ENCODE measurements at regions not wholly inside any gene's neighbourhood (a gene's known extent, or its start where the extent isn't known, plus 50 kb on each side); places are given as distances from the start of the nearest gene placed in this dataset.

DNA sequence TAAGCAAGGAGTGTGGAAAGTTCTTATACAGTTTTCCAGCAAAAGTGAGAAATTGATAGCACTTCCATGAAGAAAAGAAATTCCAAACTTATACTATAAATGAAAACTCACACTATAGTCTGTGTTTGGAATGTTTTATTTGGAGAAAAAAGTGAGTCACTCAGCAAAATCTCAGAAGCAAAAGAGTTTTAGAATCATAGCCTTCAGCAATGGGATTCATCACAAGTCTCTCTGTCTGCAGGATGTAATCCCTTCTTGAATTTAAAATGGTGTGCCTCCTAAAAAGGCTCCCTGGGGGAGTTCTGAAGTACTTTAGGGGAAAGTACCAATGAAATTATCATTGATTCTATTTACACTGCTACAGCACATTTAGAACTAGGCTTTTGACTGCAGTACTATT, 756.4 kb downstream of the XPNPEP1 start:
- Histone ChIP-seq H3K4me3 (no peak overlapping the region), H3K27ac (peak overlapping the region; percentile 73; the same call in 1 of the 2 replicates), H3K9ac (ENCODE audit: insufficient read length) (no peak overlapping the region), H3K9me3 (ENCODE audit: low read depth, low read length) (no peaks in the 10 kb centered on the region), H3K36me3 (ENCODE audit: insufficient read depth, low read length) (peaks cover 9% of the 10 kb centered on the region; the same call in 1 of the 2 replicates)
- DNase-seq (ENCODE audit: low read depth, low spot score), result peak; percentile 55
- TF ChIP-seq FOXP2 (optimal IDR thresholded peaks at IDR 0.05; ENCODE audit: control extremely low read depth, extremely low read length, insufficient read depth), result no peak
- no peak; the same call in 1 of the 2 replicates for TF ChIP-seq POLR2AphosphoS5 (IDR thresholded peaks at IDR 0.05; ENCODE audit: borderline replicate concordance, low read depth, low read length)
- TF ChIP-seq EZH2 (IDR thresholded peaks at IDR 0.05), result no peak

GRCh38 chr10:109159351-109159750, 764.0 kb downstream of the XPNPEP1 start:
- Histone ChIP-seq H3K9ac (ENCODE audit: insufficient read length) (no peak overlapping the region), H3K9me3 (ENCODE audit: low read depth, low read length) (no peaks in the 10 kb centered on the region), H3K27ac (no peak overlapping the region), H3K36me3 (ENCODE audit: insufficient read depth, low read length) (no peaks in the 10 kb centered on the region), H3K4me3 (no peak overlapping the region)
- no peak for TF ChIP-seq EZH2 (IDR thresholded peaks at IDR 0.05)
- no peak for TF ChIP-seq FOXP2 (optimal IDR thresholded peaks at IDR 0.05; ENCODE audit: control extremely low read depth, extremely low read length, insufficient read depth)
- no peak for TF ChIP-seq POLR2AphosphoS5 (IDR thresholded peaks at IDR 0.05; ENCODE audit: borderline replicate concordance, low read depth, low read length)
- DNase-seq (ENCODE audit: low read depth, low spot score), result no peak

GRCh38 chr10:109156396-109156795, 766.9 kb downstream of the XPNPEP1 start:
- Histone ChIP-seq H3K9ac (ENCODE audit: insufficient read length) (no peak overlapping the region), H3K9me3 (ENCODE audit: low read depth, low read length) (no peaks in the 10 kb centered on the region), H3K4me3 (no peak overlapping the region), H3K27ac (no peak overlapping the region), H3K36me3 (ENCODE audit: insufficient read depth, low read length) (no peaks in the 10 kb centered on the region)
- DNase-seq (ENCODE audit: low read depth, low spot score), result no peak
- TF ChIP-seq FOXP2 (optimal IDR thresholded peaks at IDR 0.05; ENCODE audit: control extremely low read depth, extremely low read length, insufficient read depth) (no peak), EZH2 (IDR thresholded peaks at IDR 0.05) (no peak), POLR2AphosphoS5 (IDR thresholded peaks at IDR 0.05; ENCODE audit: borderline replicate concordance, low read depth, low read length) (no peak)

GRCh38 chr10:109149666-109150350, 773.5 kb downstream of the XPNPEP1 start:
- Histone ChIP-seq H3K4me3 (no peak overlapping the region), H3K9ac (ENCODE audit: insufficient read length) (no peak overlapping the region), H3K9me3 (ENCODE audit: low read depth, low read length) (no peaks in the 10 kb centered on the region), H3K27ac (no peak overlapping the region), H3K36me3 (ENCODE audit: insufficient read depth, low read length) (no peaks in the 10 kb centered on the region)
- no peak for DNase-seq (ENCODE audit: low read depth, low spot score)
- TF ChIP-seq FOXP2 (optimal IDR thresholded peaks at IDR 0.05; ENCODE audit: control extremely low read depth, extremely low read length, insufficient read depth) (no peak), EZH2 (IDR thresholded peaks at IDR 0.05) (no peak), POLR2AphosphoS5 (IDR thresholded peaks at IDR 0.05; ENCODE audit: borderline replicate concordance, low read depth, low read length) (no peak)

- TF ChIP-seq POLR2AphosphoS5 (IDR thresholded peaks at IDR 0.05; ENCODE audit: borderline replicate concordance, low read depth, low read length) (no peak), FOXP2 (optimal IDR thresholded peaks at IDR 0.05; ENCODE audit: control extremely low read depth, extremely low read length, insufficient read depth) (no peak), EZH2 (IDR thresholded peaks at IDR 0.05) (no peak)
- no peak overlapping the region for H3K4me3 ChIP-seq
- H3K27ac ChIP-seq, result no peak overlapping the region
- no peaks in the 10 kb centered on the region for H3K9me3 ChIP-seq (ENCODE audit: low read depth, low read length)
- no peaks in the 10 kb centered on the region for H3K36me3 ChIP-seq (ENCODE audit: insufficient read depth, low read length)
- no peak for DNase-seq (ENCODE audit: low read depth, low spot score)
- H3K9ac ChIP-seq (ENCODE audit: insufficient read length), result no peak overlapping the region
Observed at GRCh38 chr10:109127363-109127762, 795.9 kb downstream of the XPNPEP1 start.

DNA sequence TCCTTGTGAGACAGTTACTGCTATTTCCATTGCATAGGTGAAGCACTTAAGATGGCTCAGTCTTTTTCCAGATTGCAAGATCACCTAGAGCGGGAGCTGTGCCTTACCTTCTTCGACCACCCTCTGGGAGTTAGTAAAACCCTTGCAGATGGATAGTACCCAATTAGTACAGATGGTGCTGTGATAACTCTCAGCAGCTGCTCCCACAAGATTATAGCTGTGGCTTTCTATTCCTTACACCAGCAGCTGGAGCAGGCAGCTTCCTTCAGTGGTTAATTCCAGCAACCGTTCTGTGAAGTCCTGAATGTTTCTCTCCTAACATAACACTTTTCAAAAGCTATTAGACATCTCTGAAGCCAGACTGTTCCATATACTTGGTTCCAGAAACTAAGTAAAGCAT, 796.8 kb downstream of the XPNPEP1 start:
- Histone ChIP-seq H3K4me3 (no peak overlapping the region), H3K36me3 (ENCODE audit: insufficient read depth, low read length) (no peaks in the 10 kb centered on the region), H3K27ac (no peak overlapping the region), H3K9ac (ENCODE audit: insufficient read length) (no peak overlapping the region), H3K9me3 (ENCODE audit: low read depth, low read length) (no peaks in the 10 kb centered on the region)
- TF ChIP-seq EZH2 (IDR thresholded peaks at IDR 0.05) (no peak), FOXP2 (optimal IDR thresholded peaks at IDR 0.05; ENCODE audit: control extremely low read depth, extremely low read length, insufficient read depth) (no peak), POLR2AphosphoS5 (IDR thresholded peaks at IDR 0.05; ENCODE audit: borderline replicate concordance, low read depth, low read length) (no peak)
- no peak for DNase-seq (ENCODE audit: low read depth, low spot score)

DNA sequence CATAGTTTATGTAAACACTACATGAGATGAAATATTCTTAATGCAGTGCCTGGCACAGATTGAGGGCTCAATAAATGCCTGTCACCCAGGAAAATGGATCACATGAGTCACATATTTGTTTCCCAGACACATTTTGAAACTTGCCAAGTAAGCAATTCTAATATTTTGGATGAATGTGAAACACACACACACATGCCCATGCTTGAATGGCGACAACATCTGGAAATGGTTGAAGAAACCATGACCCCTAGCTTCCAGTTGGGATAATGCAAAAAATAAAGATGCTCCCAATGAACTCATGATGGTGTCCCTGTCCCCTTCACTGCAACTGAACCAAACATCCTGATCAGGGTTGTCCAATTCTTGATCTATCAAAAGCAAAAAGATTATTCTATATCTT, 797.3 kb downstream of the XPNPEP1 start:
- H3K4me3 ChIP-seq, result no peak overlapping the region
- H3K36me3 ChIP-seq (ENCODE audit: insufficient read depth, low read length), result no peaks in the 10 kb centered on the region
- no peaks in the 10 kb centered on the region for H3K9me3 ChIP-seq (ENCODE audit: low read depth, low read length)
- no peak overlapping the region for H3K9ac ChIP-seq (ENCODE audit: insufficient read length)
- H3K27ac ChIP-seq, result no peak overlapping the region
- no peak for DNase-seq (ENCODE audit: low read depth, low spot score)
- TF ChIP-seq FOXP2 (optimal IDR thresholded peaks at IDR 0.05; ENCODE audit: control extremely low read depth, extremely low read length, insufficient read depth), result no peak

- Histone ChIP-seq H3K9ac (ENCODE audit: insufficient read length) (no peak overlapping the region), H3K4me3 (no peak overlapping the region), H3K9me3 (ENCODE audit: low read depth, low read length) (no peaks in the 10 kb centered on the region), H3K27ac (no peak overlapping the region), H3K36me3 (ENCODE audit: insufficient read depth, low read length) (no peaks in the 10 kb centered on the region)
- TF ChIP-seq FOXP2 (optimal IDR thresholded peaks at IDR 0.05; ENCODE audit: control extremely low read depth, extremely low read length, insufficient read depth), result no peak
- no peak for TF ChIP-seq EZH2 (IDR thresholded peaks at IDR 0.05)
- no peak for TF ChIP-seq POLR2AphosphoS5 (IDR thresholded peaks at IDR 0.05; ENCODE audit: borderline replicate concordance, low read depth, low read length)
- no peak for DNase-seq (ENCODE audit: low read depth, low spot score)
Observed at GRCh38 chr10:109115179-109115578, 808.1 kb downstream of the XPNPEP1 start.

GRCh38 chr10:109114579-109114978, 808.7 kb downstream of the XPNPEP1 start:
- DNase-seq (ENCODE audit: low read depth, low spot score), result no peak
- no peak overlapping the region for H3K4me3 ChIP-seq
- no peaks in the 10 kb centered on the region for H3K36me3 ChIP-seq (ENCODE audit: insufficient read depth, low read length)
- TF ChIP-seq FOXP2 (optimal IDR thresholded peaks at IDR 0.05; ENCODE audit: control extremely low read depth, extremely low read length, insufficient read depth) (no peak), EZH2 (IDR thresholded peaks at IDR 0.05) (no peak), POLR2AphosphoS5 (IDR thresholded peaks at IDR 0.05; ENCODE audit: borderline replicate concordance, low read depth, low read length) (no peak)
- no peaks in the 10 kb centered on the region for H3K9me3 ChIP-seq (ENCODE audit: low read depth, low read length)
- no peak overlapping the region for H3K27ac ChIP-seq
- no peak overlapping the region for H3K9ac ChIP-seq (ENCODE audit: insufficient read length)

All from SK-N-MC (cell line).